Stomach (tissue), 4 donors: ENCODE measurements at regions not wholly inside any gene's neighbourhood (a gene's known extent, or its start where the extent isn't known, plus 50 kb on each side); places are given as distances from the start of the nearest gene placed in this dataset.

Experiments used
- EP300 ChIP-seq: sonication (generic); formaldehyde crosslinking; IDR thresholded peaks from one replicate; pipeline ENCODE4 v1.6.1; 2017; ENCODE audit warnings: antibody characterized with exemption
- POLR2A ChIP-seq, 4 donors: fragments of 450-650 bp; IDR thresholded peaks; one replicate each; pipeline ENCODE4 v1.6.1; 2016; ENCODE audit warnings: antibody characterized with exemption in 4 of 4, control low read depth in 2 of 4, mild to moderate bottlenecking in 1 of 4, moderate library complexity in 1 of 4
- POLR2AphosphoS5 ChIP-seq, 3 donors: sonication (generic); formaldehyde crosslinking; IDR thresholded peaks; one replicate each; pipeline ENCODE4 v1.6.1; 2016; ENCODE audit warnings: antibody characterized with exemption in 3 of 3
- TF ChIP-seq, protein P1 (sequence below), 7 experiments: fragments of 450-650 bp in 4 of 7; fragments of 200-600 bp in 3 of 7; sonication (generic) in 3 of 7; IDR thresholded peaks; one replicate each; pipeline ENCODE4 v1.5.1; 2016 to 2019; ENCODE audit warnings: antibody characterized with exemption in 7 of 7, control low read depth in 2 of 7, mild to moderate bottlenecking in 1 of 7

GRCh38 chr3:127491909-127492308 lies 98.6 kb downstream of the TPRA1 start:
- TF ChIP-seq POLR2A (IDR thresholded peaks at IDR 0.05) (no peak), POLR2AphosphoS5 (IDR thresholded peaks at IDR 0.05) (no peak), EP300 (no peak)
- TF ChIP-seq, protein P1, sequence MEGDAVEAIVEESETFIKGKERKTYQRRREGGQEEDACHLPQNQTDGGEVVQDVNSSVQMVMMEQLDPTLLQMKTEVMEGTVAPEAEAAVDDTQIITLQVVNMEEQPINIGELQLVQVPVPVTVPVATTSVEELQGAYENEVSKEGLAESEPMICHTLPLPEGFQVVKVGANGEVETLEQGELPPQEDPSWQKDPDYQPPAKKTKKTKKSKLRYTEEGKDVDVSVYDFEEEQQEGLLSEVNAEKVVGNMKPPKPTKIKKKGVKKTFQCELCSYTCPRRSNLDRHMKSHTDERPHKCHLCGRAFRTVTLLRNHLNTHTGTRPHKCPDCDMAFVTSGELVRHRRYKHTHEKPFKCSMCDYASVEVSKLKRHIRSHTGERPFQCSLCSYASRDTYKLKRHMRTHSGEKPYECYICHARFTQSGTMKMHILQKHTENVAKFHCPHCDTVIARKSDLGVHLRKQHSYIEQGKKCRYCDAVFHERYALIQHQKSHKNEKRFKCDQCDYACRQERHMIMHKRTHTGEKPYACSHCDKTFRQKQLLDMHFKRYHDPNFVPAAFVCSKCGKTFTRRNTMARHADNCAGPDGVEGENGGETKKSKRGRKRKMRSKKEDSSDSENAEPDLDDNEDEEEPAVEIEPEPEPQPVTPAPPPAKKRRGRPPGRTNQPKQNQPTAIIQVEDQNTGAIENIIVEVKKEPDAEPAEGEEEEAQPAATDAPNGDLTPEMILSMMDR (IDR thresholded peaks at IDR 0.05): no peak
